A549 (cell line): ENCODE measurements at regions not wholly inside any gene's neighbourhood (a gene's known extent, or its start where the extent isn't known, plus 50 kb on each side); places are given as distances from the start of the nearest gene placed in this dataset.

Experiments
- ATAC-seq, 2 experiments: fragments of 200-7000 bp in 1 of 2; fragments of >200 bp in 1 of 2; cut with Nextera tagmentation in 1 of 2; cut with Tn5 transposase in 1 of 2; 3 replicates each; pipeline versions ENCODE4 v1.8.0 to v1.9.1; 2018 to 2020; ENCODE audit warnings: mild to moderate bottlenecking in 1 of 2, moderate library complexity in 1 of 2
- CTCF ChIA-PET: fragments of 300-600 bp; sonication (Branson Sonifier 250); formaldehyde crosslinking; extraction: SDS; loops from one replicate; lab custom pipeline; 2021; ENCODE audit warnings: antibody characterized with exemption, inconsistent platforms; lab: Yijun Ruan, JAX
- POLR2A ChIA-PET: fragments of 350-600 bp; formaldehyde crosslinking; extraction: SDS; loops from one replicate; lab custom pipeline; 2021; ENCODE audit warnings: antibody characterized with exemption, inconsistent platforms; lab: Yijun Ruan, JAX
- DNase-seq, 2 experiments: peaks; one replicate each; pipeline versions ENCODE4 v3.0.0 to v3.0.0-alpha.2; 2011 to 2016; ENCODE audit warnings: low read depth in 1 of 2, low spot score in 1 of 2
- FAIRE-seq: peaks from 2 replicates; lab custom pipeline; 2011; peaks lifted over from hg19 to GRCh38; lab: Jason Lieb, UNC
- H3K27ac ChIP-seq, 2 experiments: fragments of >200 bp; sonication (Bioruptor Twin); formaldehyde crosslinking; 3 replicates each; pipeline ENCODE4 v1.5.1; 2016 to 2017
- H3K4me1 ChIP-seq: fragments of >200 bp; sonication (Bioruptor Twin); formaldehyde crosslinking; 3 replicates; pipeline ENCODE4 v1.6.1; 2016
- H3K4me2 ChIP-seq: fragments of >200 bp; sonication (Bioruptor Twin); formaldehyde crosslinking; 3 replicates; pipeline ENCODE4 v1.6.1; 2016
- H3K4me3 ChIP-seq: fragments of >200 bp; sonication (Bioruptor Twin); formaldehyde crosslinking; 3 replicates; pipeline ENCODE4 v1.5.1; 2016
- H3K9me3 ChIP-seq: fragments of >200 bp; sonication (Bioruptor Twin); formaldehyde crosslinking; 3 replicates; pipeline ENCODE4 v1.6.1; 2016
- CBX2 ChIP-seq: fragments of 200-600 bp; sonication (generic); IDR thresholded peaks from 2 replicates; pipeline ENCODE4 v1.6.1; 2016; ENCODE audit warnings: low read depth, mild to moderate bottlenecking, borderline replicate concordance
- CHD2 ChIP-seq: fragments of 150-350 bp; IDR thresholded peaks from 2 replicates; pipeline ENCODE4 v1.6.1; 2014; ENCODE audit warnings: low read length; ENCODE audit not compliant: partially characterized antibody
- EHF ChIP-seq: fragments of 250-450 bp; sonication (Bioruptor Pico); IDR thresholded peaks from 2 replicates; pipeline ENCODE4 v1.5.0; 2020; ENCODE audit warnings: mild to moderate bottlenecking
- ELK1 ChIP-seq: fragments of 150-350 bp; IDR thresholded peaks from 2 replicates; pipeline ENCODE4 v1.6.1; 2014; ENCODE audit warnings: low read depth, mild to moderate bottlenecking, low read length
- EP300 ChIP-seq, 2 experiments: fragments of >200 bp; sonication (Bioruptor Twin); formaldehyde crosslinking; IDR thresholded peaks; 2 replicates in 1 of 2; 3 replicates in 1 of 2; pipeline ENCODE4 v1.6.1; 2016 to 2017
- FOXS1 ChIP-seq: fragments of 250-450 bp; sonication (Bioruptor Pico); IDR thresholded peaks from 2 replicates; pipeline ENCODE4 v1.5.0; 2020; ENCODE audit warnings: mild to moderate bottlenecking, moderate library complexity
- GATA3 ChIP-seq: IDR thresholded peaks from 2 replicates; pipeline ENCODE4 v1.6.1; 2012; ENCODE audit warnings: borderline replicate concordance
- HDAC2 ChIP-seq: fragments of 200-600 bp; sonication (generic); IDR thresholded peaks from 2 replicates; pipeline ENCODE4 v1.6.1; 2016
- HOXA7 ChIP-seq: fragments of 250-450 bp; sonication (Bioruptor Pico); IDR thresholded peaks from 2 replicates; pipeline ENCODE4 v1.5.0; 2020; ENCODE audit warnings: mild to moderate bottlenecking, moderate library complexity
- KDM1A ChIP-seq: fragments of 200-600 bp; sonication (generic); IDR thresholded peaks from 2 replicates; pipeline ENCODE4 v1.6.1; 2016; ENCODE audit warnings: low read depth, mild to moderate bottlenecking
- KDM5A ChIP-seq: fragments of 200-600 bp; sonication (generic); IDR thresholded peaks from 2 replicates; pipeline ENCODE4 v1.6.1; 2016; ENCODE audit warnings: antibody characterized with exemption, mild to moderate bottlenecking
- MAX ChIP-seq: IDR thresholded peaks from 2 replicates; pipeline ENCODE4 v1.6.1; 2012
- MAZ ChIP-seq: fragments of 150-350 bp; IDR thresholded peaks from 2 replicates; pipeline ENCODE4 v1.6.1; 2014; ENCODE audit warnings: antibody characterized with exemption, low read depth, low read length, borderline replicate concordance
- MYC ChIP-seq: IDR thresholded peaks from 2 replicates; pipeline ENCODE4 v1.6.1; 2012; ENCODE audit warnings: mild to moderate bottlenecking, inconsistent platforms, low read length, improper control_type of control experiment, borderline replicate concordance
- NFE2L2 ChIP-seq: fragments of 150-350 bp; conservative IDR thresholded peaks from 2 replicates; pipeline ENCODE4 v1.6.1; 2014; ENCODE audit warnings: low read length
- POLR2A ChIP-seq: IDR thresholded peaks from 2 replicates; pipeline ENCODE4 v1.6.1; 2012; ENCODE audit warnings: mild to moderate bottlenecking, low read length
- RAD21 ChIP-seq, 2 experiments: fragments of >200 bp in 1 of 2; sonication (Bioruptor Twin) in 1 of 2; formaldehyde crosslinking in 1 of 2; IDR thresholded peaks in 1 of 2; conservative IDR thresholded peaks in 1 of 2; 2 replicates in 1 of 2; 3 replicates in 1 of 2; pipeline ENCODE4 v1.6.1; 2012 to 2018; ENCODE audit warnings: inconsistent platforms in 1 of 2
- REST ChIP-seq: fragments of 200-600 bp; sonication (generic); IDR thresholded peaks from 2 replicates; pipeline ENCODE4 v1.6.1; 2016; ENCODE audit warnings: antibody characterized with exemption, mild to moderate bottlenecking, moderate library complexity
- RNF2 ChIP-seq: fragments of 200-600 bp; sonication (generic); IDR thresholded peaks from 2 replicates; pipeline ENCODE4 v1.6.1; 2016; ENCODE audit warnings: low read depth, mild to moderate bottlenecking, antibody characterized with exemption, moderate library complexity, borderline replicate concordance
- SREBF2 ChIP-seq: fragments of 450-650 bp; IDR thresholded peaks from 2 replicates; pipeline ENCODE4 v1.6.1; 2014; ENCODE audit warnings: mild to moderate bottlenecking, moderate library complexity
- TP53 ChIP-seq: fragments of 250-450 bp; sonication (Bioruptor Pico); IDR thresholded peaks from 2 replicates; pipeline ENCODE4 v1.5.0; 2021; ENCODE audit warnings: mild to moderate bottlenecking, moderate library complexity
- ZC3H11A ChIP-seq: fragments of 450-650 bp; IDR thresholded peaks from 2 replicates; pipeline ENCODE4 v1.6.1; 2014; ENCODE audit warnings: antibody characterized with exemption, mild to moderate bottlenecking
- ZFP36 ChIP-seq: fragments of 450-650 bp; IDR thresholded peaks from 2 replicates; pipeline ENCODE4 v1.6.1; 2014; ENCODE audit warnings: borderline replicate concordance; ENCODE audit not compliant: partially characterized antibody
- ZNF302 ChIP-seq: fragments of 250-450 bp; sonication (Bioruptor Pico); IDR thresholded peaks from 2 replicates; pipeline ENCODE4 v1.9.0; 2021; ENCODE audit warnings: inconsistent platforms, mild to moderate bottlenecking, moderate library complexity
- WGBS: methylation state at CpG from one replicate; pipeline ENCODE4 v1.1.6; 2017; ENCODE audit errors: missing lambda C conversion rate; 5-methylcytosine and 5-hydroxymethylcytosine counted together
- TF ChIP-seq, protein P1 (sequence below): IDR thresholded peaks from 2 replicates; pipeline ENCODE4 v1.6.1; 2012

GRCh38 chr4:184884883-184885282 is 59.1 kb upstream of the ACSL1 start:
- WGBS, result 38% methylated on average over 5 of the region's 5 CpGs
- H3K4me3 ChIP-seq, result no peak overlapping the region
- no peak for DNase-seq
- no peaks in the 10 kb centered on the region for H3K4me1 ChIP-seq
- no peak overlapping the region for H3K27ac ChIP-seq
- ATAC-seq, result no peak
- TF ChIP-seq HDAC2 (no peak), NFE2L2 (no peak), TP53 (no peak), CBX2 (no peak), RNF2 (no peak)
- CTCF ChIA-PET, result no interaction called here
- no peaks in the 10 kb centered on the region for H3K9me3 ChIP-seq
- no peak for FAIRE-seq
- POLR2A ChIA-PET, result no interaction called here
- H3K4me2 ChIP-seq, result no peak overlapping the region

- H3K9me3 ChIP-seq, result no peaks in the 10 kb centered on the region
- no peak for ATAC-seq
- no peak overlapping the region for H3K27ac ChIP-seq
- H3K4me2 ChIP-seq, result no peak overlapping the region
- no peak overlapping the region for H3K4me3 ChIP-seq
- no peak for TF ChIP-seq POLR2A
- no peak for TF ChIP-seq ZC3H11A
- TF ChIP-seq EP300 (IDR thresholded peaks at IDR 0.05), result no peak
- TF ChIP-seq ZNF302, result no peak
- TF ChIP-seq MYC, result no peak
- TF ChIP-seq FOXS1 (CRISPR knock-in tag), result no peak
- no peak for TF ChIP-seq RAD21 (conservative IDR thresholded peaks at IDR 0.05 in 1 of 2, IDR thresholded peaks at IDR 0.05 in 1 of 2)
- TF ChIP-seq, protein P1, sequence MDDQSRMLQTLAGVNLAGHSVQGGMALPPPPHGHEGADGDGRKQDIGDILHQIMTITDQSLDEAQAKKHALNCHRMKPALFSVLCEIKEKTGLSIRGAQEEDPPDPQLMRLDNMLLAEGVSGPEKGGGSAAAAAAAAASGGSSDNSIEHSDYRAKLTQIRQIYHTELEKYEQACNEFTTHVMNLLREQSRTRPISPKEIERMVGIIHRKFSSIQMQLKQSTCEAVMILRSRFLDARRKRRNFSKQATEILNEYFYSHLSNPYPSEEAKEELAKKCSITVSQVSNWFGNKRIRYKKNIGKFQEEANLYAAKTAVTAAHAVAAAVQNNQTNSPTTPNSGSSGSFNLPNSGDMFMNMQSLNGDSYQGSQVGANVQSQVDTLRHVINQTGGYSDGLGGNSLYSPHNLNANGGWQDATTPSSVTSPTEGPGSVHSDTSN, result no peak
- TF ChIP-seq EHF (CRISPR knock-in tag), result no peak
- no peak for TF ChIP-seq ZFP36
- TF ChIP-seq CHD2, result no peak
- TF ChIP-seq SREBF2, result no peak
- no peak for TF ChIP-seq HOXA7 (CRISPR knock-in tag)
- no peak for FAIRE-seq
- ChIA-PET CTCF (no interaction called here), POLR2A (no interaction called here)
- no peaks in the 10 kb centered on the region for H3K4me1 ChIP-seq
- DNase-seq, result no peak
- WGBS, result 71% methylated on average over 4 of the region's 4 CpGs
These were observed 59.8 kb upstream of the ACSL1 start for GRCh38 chr4:184885602-184886001.

DNA sequence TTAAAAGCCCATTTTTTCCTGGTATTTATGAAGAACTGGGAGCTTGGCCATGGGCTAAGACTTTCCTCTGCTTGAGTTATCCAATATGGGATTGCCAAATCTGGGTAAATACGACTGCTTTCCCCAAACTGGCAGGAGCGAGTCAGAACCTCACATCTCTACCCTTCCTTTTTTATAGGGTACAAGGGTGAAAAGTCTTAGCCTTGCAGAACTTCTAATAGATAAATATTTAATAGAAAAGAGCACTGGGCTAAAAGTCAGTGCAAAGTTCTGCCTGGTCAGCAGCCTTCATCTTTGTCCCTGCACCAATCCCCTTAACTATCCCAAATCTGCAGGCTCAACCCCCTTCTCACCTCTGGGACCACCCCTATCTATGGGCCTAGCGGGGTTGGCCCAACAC is 61.6 kb upstream of the ACSL1 start:
- 34% methylated on average over 3 of the region's 3 CpGs for WGBS
- FAIRE-seq, result no peak
- TF ChIP-seq KDM5A, result no peak
- no peak for TF ChIP-seq SREBF2
- TF ChIP-seq CBX2, result no peak
- no peak for TF ChIP-seq KDM1A
- H3K4me1 ChIP-seq, result no peaks in the 10 kb centered on the region
- ATAC-seq, result no peak
- H3K27ac ChIP-seq, result no peak overlapping the region
- H3K4me3 ChIP-seq, result no peak overlapping the region
- H3K4me2 ChIP-seq, result no peak overlapping the region
- ChIA-PET POLR2A (no interaction called here), CTCF (no interaction called here)
- DNase-seq, result no peak
- no peaks in the 10 kb centered on the region for H3K9me3 ChIP-seq

- FAIRE-seq (no peak), ATAC-seq (no peak), DNase-seq (no peak)
- Histone ChIP-seq H3K4me1 (no peaks in the 10 kb centered on the region), H3K9me3 (no peaks in the 10 kb centered on the region), H3K27ac (no peak overlapping the region), H3K4me3 (no peak overlapping the region), H3K4me2 (no peak overlapping the region)
- CTCF ChIA-PET, result no interaction called here
- POLR2A ChIA-PET, result no interaction called here
- 83% methylated on average over 6 of the region's 6 CpGs for WGBS
- TF ChIP-seq MAZ (no peak), TP53 (no peak), CBX2 (no peak), ELK1 (no peak), ZNF302 (no peak), EP300 (IDR thresholded peaks at IDR 0.05) (no peak), ZFP36 (no peak), GATA3 (no peak), KDM5A (no peak), REST (no peak), NFE2L2 (no peak), SREBF2 (no peak), RNF2 (no peak), MAX (no peak)
- TF ChIP-seq, protein P1, result no peak
These were observed 62.2 kb upstream of the ACSL1 start for GRCh38 chr4:184887947-184888346.
